Muscle of back (tissue), 3 donors: ENCODE measurements at regions not wholly inside any gene's neighbourhood (a gene's known extent, or its start where the extent isn't known, plus 50 kb on each side); places are given as distances from the start of the nearest gene placed in this dataset.
"Not testable (repeated sequence)": the region's sequence is repeated elsewhere in the genome, so short reads cannot be mapped to it uniquely, and the experiment has no call there.

Experiments
- DNase-seq, 3 donors: peaks; one replicate each; pipeline versions ENCODE4 v3.0.0 to v3.0.0-alpha.2; 2013

GRCh38 chr20:16864069-16864468 lies 115.9 kb downstream of the OTOR start:
- DNase-seq: no peak

- peak in 1 of 3 donors; percentile 13 for DNase-seq
Observed at GRCh38 chr20:16864963-16865362, 116.8 kb downstream of the OTOR start.

GRCh38 chr20:16865406-16865805 lies 117.2 kb downstream of the OTOR start:
- no peak for DNase-seq

- DNase-seq: not testable (repeated sequence)
Observed at GRCh38 chr20:16873124-16873523, 125.0 kb downstream of the OTOR start.

GRCh38 chr20:16877053-16877554 lies 128.9 kb downstream of the OTOR start:
- no peak for DNase-seq

- DNase-seq: no peak
Observed at GRCh38 chr20:16885746-16886145, 137.6 kb downstream of the OTOR start.

- DNase-seq: peak in 1 of 3 donors; percentile 4
Observed at GRCh38 chr20:16898433-16898832, 150.3 kb downstream of the OTOR start.

GRCh38 chr20:16902662-16903061 lies 154.5 kb downstream of the OTOR start:
- DNase-seq: no peak

- no peak for DNase-seq
Observed at GRCh38 chr20:16904751-16905150, 156.6 kb downstream of the OTOR start.

GRCh38 chr20:16914277-16914676 lies 166.1 kb downstream of the OTOR start:
- DNase-seq: no peak

GRCh38 chr20:16916165-16916564 lies 168.0 kb downstream of the OTOR start:
- no peak for DNase-seq

GRCh38 chr20:16917636-16918035 lies 169.5 kb downstream of the OTOR start:
- no peak for DNase-seq

- no peak for DNase-seq
Observed at GRCh38 chr20:16918366-16918765, 170.2 kb downstream of the OTOR start.

- DNase-seq: no peak
Observed at GRCh38 chr20:16919841-16920240, 171.7 kb downstream of the OTOR start.

GRCh38 chr20:16922834-16923233 lies 174.7 kb downstream of the OTOR start:
- DNase-seq: peak in 1 of 3 donors; percentile 86

- no peak for DNase-seq
Observed at GRCh38 chr20:16926626-16927430, 178.7 kb downstream of the OTOR start.

GRCh38 chr20:16929756-16930155 lies 181.6 kb downstream of the OTOR start:
- DNase-seq: no peak

GRCh38 chr20:16930656-16931055 lies 182.5 kb downstream of the OTOR start:
- DNase-seq: no peak

GRCh38 chr20:16939051-16939450 lies 190.9 kb downstream of the OTOR start:
- DNase-seq: no peak

GRCh38 chr20:16940701-16941100 lies 192.5 kb downstream of the OTOR start:
- DNase-seq: no peak

- no peak for DNase-seq
Observed at GRCh38 chr20:16942051-16942450, 193.9 kb downstream of the OTOR start.

- DNase-seq: no peak
Observed at GRCh38 chr20:16942756-16943155, 194.6 kb downstream of the OTOR start.

- DNase-seq: no peak
Observed at GRCh38 chr20:16944745-16945144, 196.6 kb downstream of the OTOR start.

GRCh38 chr20:16945619-16946018 lies 197.5 kb downstream of the OTOR start:
- no peak for DNase-seq
